ENCODE measurements at regions not wholly inside any gene's neighbourhood (a gene's known extent, or its start where the extent isn't known, plus 50 kb on each side); places are given as distances from the start of the nearest gene placed in this dataset.
A peak's percentile ranks its signal among the peaks of the same experiment; 100 is the strongest.
"Not testable (repeated sequence)": the region's sequence is repeated elsewhere in the genome, so short reads cannot be mapped to it uniquely, and the experiment has no call there.

- no peak for DNase-seq (ENCODE audit: low spot score)
Observed at GRCh38 chr14:38973083-38973700, 129.8 kb downstream of the SEC23A start.

- DNase-seq (ENCODE audit: low spot score), result no peak
Observed at GRCh38 chr14:38972511-38972910, 130.5 kb downstream of the SEC23A start.

- DNase-seq (ENCODE audit: low spot score), result no peak
Observed at GRCh38 chr14:38971258-38971921, 131.6 kb downstream of the SEC23A start.

GRCh38 chr14:38964630-38965029 is 138.4 kb downstream of the SEC23A start:
- DNase-seq (ENCODE audit: low spot score), result peak; percentile 52

- no peak for DNase-seq (ENCODE audit: low spot score)
Observed at GRCh38 chr14:38960946-38961531, 142.0 kb downstream of the SEC23A start.

GRCh38 chr14:38959021-38959420 is 144.0 kb downstream of the SEC23A start:
- DNase-seq (ENCODE audit: low spot score), result no peak

GRCh38 chr14:38958589-38958988 is 144.4 kb downstream of the SEC23A start:
- no peak for DNase-seq (ENCODE audit: low spot score)

GRCh38 chr14:38951451-38951850 is 151.6 kb downstream of the SEC23A start:
- peak; percentile 74 for DNase-seq (ENCODE audit: low spot score)

- DNase-seq (ENCODE audit: low spot score), result no peak
Observed at GRCh38 chr14:38950676-38951075, 152.4 kb downstream of the SEC23A start.

GRCh38 chr14:38948576-38948975 is 154.5 kb downstream of the SEC23A start:
- DNase-seq (ENCODE audit: low spot score), result no peak

GRCh38 chr14:38948171-38948570 is 154.9 kb downstream of the SEC23A start:
- DNase-seq (ENCODE audit: low spot score), result no peak

- DNase-seq (ENCODE audit: low spot score), result no peak
Observed at GRCh38 chr14:38947343-38947742, 155.7 kb downstream of the SEC23A start.

- DNase-seq (ENCODE audit: low spot score), result no peak
Observed at GRCh38 chr14:38944691-38945090, 158.3 kb downstream of the SEC23A start.

GRCh38 chr14:38941488-38941887 is 161.5 kb downstream of the SEC23A start:
- peak; percentile 21 for DNase-seq (ENCODE audit: low spot score)

GRCh38 chr14:38932653-38933000 is 170.4 kb downstream of the SEC23A start:
- not testable (repeated sequence) for DNase-seq (ENCODE audit: low spot score)

- DNase-seq (ENCODE audit: low spot score), result no peak
Observed at GRCh38 chr14:38931969-38932652, 170.9 kb downstream of the SEC23A start.

GRCh38 chr14:38930898-38931297 is 172.1 kb downstream of the SEC23A start:
- no peak for DNase-seq (ENCODE audit: low spot score)

GRCh38 chr14:38930022-38930421 is 173.0 kb downstream of the SEC23A start:
- DNase-seq (ENCODE audit: low spot score), result no peak

GRCh38 chr14:38929416-38929815 is 173.6 kb downstream of the SEC23A start:
- DNase-seq (ENCODE audit: low spot score), result no peak

GRCh38 chr14:38921893-38922292 is 181.1 kb downstream of the SEC23A start:
- not testable (repeated sequence) for DNase-seq (ENCODE audit: low spot score)

- no peak for DNase-seq (ENCODE audit: low spot score)
Observed at GRCh38 chr14:38915125-38915524, 187.9 kb downstream of the SEC23A start.

GRCh38 chr14:38910092-38910491 is 192.9 kb downstream of the SEC23A start:
- no peak for DNase-seq (ENCODE audit: low spot score)

- no peak for DNase-seq (ENCODE audit: low spot score)
Observed at GRCh38 chr14:38904959-38905358, 198.1 kb downstream of the SEC23A start.

Data from AG20443 (cell line).